Keratinocyte (primary cell): ENCODE measurements at regions not wholly inside any gene's neighbourhood (a gene's known extent, or its start where the extent isn't known, plus 50 kb on each side); places are given as distances from the start of the nearest gene placed in this dataset.

Source experiments
- DNase-seq: peaks from one replicate; pipeline ENCODE4 v3.0.0-alpha.2; 2011; ENCODE audit warnings: low read depth, missing footprints, low spot score
- FAIRE-seq: peaks from 2 replicates; lab custom pipeline; 2011; peaks lifted over from hg19 to GRCh38; lab: Jason Lieb, UNC
- H2AFZ ChIP-seq: 2 replicates; pipeline ENCODE4 v1.6.0; 2012; ENCODE audit warnings: low read length, control low read depth, inconsistent platforms; ENCODE audit not compliant: control insufficient read depth
- H3K27ac ChIP-seq: 2 replicates; pipeline ENCODE4 v1.5.1; 2011; ENCODE audit warnings: low read length; ENCODE audit not compliant: control insufficient read depth, insufficient read depth
- H3K27me3 ChIP-seq: 3 replicates; pipeline ENCODE4 v1.6.0; 2011; ENCODE audit warnings: low read length; ENCODE audit not compliant: control insufficient read depth, insufficient read depth; ENCODE audit errors: extremely low read depth
- H3K36me3 ChIP-seq, 2 experiments: 2 replicates in 1 of 2; 3 replicates in 1 of 2; pipeline ENCODE4 v1.5.1; 2011; ENCODE audit warnings: low read length in 2 of 2, mild to moderate bottlenecking in 1 of 2; ENCODE audit not compliant: control insufficient read depth in 2 of 2, insufficient read depth in 2 of 2; ENCODE audit errors: extremely low read depth in 1 of 2
- H3K4me1 ChIP-seq: 3 replicates; pipeline ENCODE4 v1.5.1; 2011; ENCODE audit warnings: low read length; ENCODE audit not compliant: control insufficient read depth, insufficient read depth; ENCODE audit errors: extremely low read depth
- H3K4me2 ChIP-seq: 3 replicates; pipeline ENCODE4 v1.6.0; 2011; ENCODE audit warnings: low read depth, low read length; ENCODE audit not compliant: control insufficient read depth, insufficient read depth; ENCODE audit errors: extremely low read depth
- H3K4me3 ChIP-seq, 3 experiments: fragments of 200-600 bp in 1 of 3; sonication (generic) in 1 of 3; 2 replicates in 2 of 3; 3 replicates in 1 of 3; pipeline ENCODE4 v1.5.1; 2011 to 2016; ENCODE audit warnings: low read length in 3 of 3, mild to moderate bottlenecking in 3 of 3, control low read depth in 2 of 3, inconsistent platforms in 1 of 3, low read depth in 1 of 3, mixed read lengths in 1 of 3, mixed run types in 1 of 3, moderate library complexity in 1 of 3; ENCODE audit not compliant: control insufficient read depth in 2 of 3, insufficient read depth in 2 of 3; ENCODE audit errors: extremely low read depth in 1 of 3
- H3K79me2 ChIP-seq: 2 replicates; pipeline ENCODE4 v1.6.0; 2012; ENCODE audit warnings: low read length; ENCODE audit not compliant: control insufficient read depth, insufficient read depth
- H3K9ac ChIP-seq: 3 replicates; pipeline ENCODE4 v1.6.0; 2011; ENCODE audit warnings: low read length; ENCODE audit not compliant: control insufficient read depth, insufficient read depth; ENCODE audit errors: extremely low read depth
- H3K9me1 ChIP-seq: 3 replicates; pipeline ENCODE4 v1.6.0; 2011; ENCODE audit warnings: low read length; ENCODE audit not compliant: control insufficient read depth, insufficient read depth; ENCODE audit errors: extremely low read depth
- H3K9me3 ChIP-seq: 2 replicates; pipeline ENCODE4 v1.5.1; 2012; ENCODE audit warnings: low read depth, low read length; ENCODE audit not compliant: control insufficient read depth
- H4K20me1 ChIP-seq: 3 replicates; pipeline ENCODE4 v1.6.0; 2011; ENCODE audit warnings: low read length; ENCODE audit not compliant: control insufficient read depth, insufficient read depth; ENCODE audit errors: extremely low read depth
- EZH2 ChIP-seq: IDR thresholded peaks from one replicate; pipeline ENCODE4 v1.6.1; 2012; ENCODE audit warnings: inconsistent platforms, mild to moderate bottlenecking, low read length, moderate library complexity
- dilution Hi-C: fragments of 300-500 bp; cut with MboI; formaldehyde crosslinking; loops from one replicate; pipeline ENCODE4 v1.7.0; 2020; ENCODE audit warnings: low sequenced_read_pairs; ENCODE audit not compliant: extremely low pct_ligation_motif_present
- TF ChIP-seq, protein P1 (sequence below), 3 experiments: IDR thresholded peaks in 1 of 3; conservative IDR thresholded peaks in 1 of 3; optimal IDR thresholded peaks in 1 of 3; 2 replicates in 2 of 3; 3 replicates in 1 of 3; pipeline versions ENCODE3 to v1.5.1; 2011; ENCODE audit warnings: low read length in 3 of 3, mild to moderate bottlenecking in 3 of 3, moderate library complexity in 2 of 3, control low read depth in 1 of 3, inconsistent platforms in 1 of 3; ENCODE audit not compliant: insufficient read depth in 2 of 3; ENCODE audit errors: extremely low read depth in 1 of 3

GRCh38 chr10:36506697-36507496 lies 618.5 kb upstream of the ANKRD30A start:
- Histone ChIP-seq H3K9me3 (no peaks in the 10 kb centered on the region), H3K79me2 (no peaks in the 10 kb centered on the region), H3K27me3 (no peaks in the 10 kb centered on the region), H3K4me1 (no peaks in the 10 kb centered on the region), H3K4me3 (no peak overlapping the region), H4K20me1 (no peaks in the 10 kb centered on the region), H3K9ac (no peak overlapping the region), H3K4me2 (no peak overlapping the region), H3K9me1 (no peaks in the 10 kb centered on the region), H2AFZ (no peak overlapping the region), H3K36me3 (no peaks in the 10 kb centered on the region), H3K27ac (no peak overlapping the region)
- DNase-seq (no peak), FAIRE-seq (no peak)
- dilution Hi-C loops: no loop called here
- TF ChIP-seq, protein P1, sequence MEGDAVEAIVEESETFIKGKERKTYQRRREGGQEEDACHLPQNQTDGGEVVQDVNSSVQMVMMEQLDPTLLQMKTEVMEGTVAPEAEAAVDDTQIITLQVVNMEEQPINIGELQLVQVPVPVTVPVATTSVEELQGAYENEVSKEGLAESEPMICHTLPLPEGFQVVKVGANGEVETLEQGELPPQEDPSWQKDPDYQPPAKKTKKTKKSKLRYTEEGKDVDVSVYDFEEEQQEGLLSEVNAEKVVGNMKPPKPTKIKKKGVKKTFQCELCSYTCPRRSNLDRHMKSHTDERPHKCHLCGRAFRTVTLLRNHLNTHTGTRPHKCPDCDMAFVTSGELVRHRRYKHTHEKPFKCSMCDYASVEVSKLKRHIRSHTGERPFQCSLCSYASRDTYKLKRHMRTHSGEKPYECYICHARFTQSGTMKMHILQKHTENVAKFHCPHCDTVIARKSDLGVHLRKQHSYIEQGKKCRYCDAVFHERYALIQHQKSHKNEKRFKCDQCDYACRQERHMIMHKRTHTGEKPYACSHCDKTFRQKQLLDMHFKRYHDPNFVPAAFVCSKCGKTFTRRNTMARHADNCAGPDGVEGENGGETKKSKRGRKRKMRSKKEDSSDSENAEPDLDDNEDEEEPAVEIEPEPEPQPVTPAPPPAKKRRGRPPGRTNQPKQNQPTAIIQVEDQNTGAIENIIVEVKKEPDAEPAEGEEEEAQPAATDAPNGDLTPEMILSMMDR (optimal IDR thresholded peaks at IDR 0.05 in 1 of 3, IDR thresholded peaks at IDR 0.05 in 1 of 3, conservative IDR thresholded peaks at IDR 0.05 in 1 of 3; ENCODE audit: extremely low read depth in 1 of 3, insufficient read depth in 2 of 3, low read length in 3 of 3): no peak
- no peak for TF ChIP-seq EZH2

DNA sequence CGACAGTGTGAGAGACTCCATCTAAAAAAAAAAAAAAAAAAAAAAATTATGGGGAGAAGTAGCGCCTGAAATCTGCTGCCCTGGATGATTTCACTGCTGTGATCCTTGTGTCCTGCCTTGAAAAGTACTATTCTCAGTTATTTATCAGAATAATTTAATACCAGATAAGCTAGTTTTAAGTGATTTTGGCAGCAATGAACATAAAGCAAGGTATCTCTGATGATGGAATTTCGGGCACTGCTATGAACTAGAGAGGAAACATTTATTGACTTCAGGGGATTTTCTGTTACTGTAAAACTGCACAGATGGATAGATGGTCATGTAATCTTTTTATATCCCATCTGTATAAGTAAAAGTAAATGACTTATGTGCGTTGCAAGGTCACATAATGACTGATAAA lies 619.1 kb upstream of the ANKRD30A start:
- Histone ChIP-seq H3K4me2 (no peak overlapping the region), H4K20me1 (no peaks in the 10 kb centered on the region), H3K79me2 (no peaks in the 10 kb centered on the region), H3K9me1 (no peaks in the 10 kb centered on the region), H3K9ac (no peak overlapping the region), H3K27me3 (no peaks in the 10 kb centered on the region), H3K4me1 (no peaks in the 10 kb centered on the region), H3K27ac (no peak overlapping the region), H3K4me3 (no peak overlapping the region), H3K36me3 (no peaks in the 10 kb centered on the region), H3K9me3 (no peaks in the 10 kb centered on the region), H2AFZ (no peak overlapping the region)
- TF ChIP-seq EZH2: no peak
- TF ChIP-seq, protein P1 (optimal IDR thresholded peaks at IDR 0.05 in 1 of 3, IDR thresholded peaks at IDR 0.05 in 1 of 3, conservative IDR thresholded peaks at IDR 0.05 in 1 of 3; ENCODE audit: extremely low read depth in 1 of 3, insufficient read depth in 2 of 3, low read length in 3 of 3): no peak
- dilution Hi-C loops: no loop called here
- DNase-seq (no peak), FAIRE-seq (no peak)
